Neutrophil (primary cell): ENCODE measurements at regions not wholly inside any gene's neighbourhood (a gene's known extent, or its start where the extent isn't known, plus 50 kb on each side); places are given as distances from the start of the nearest gene placed in this dataset.

Experiments
- H3K27ac ChIP-seq: fragments of 200-600 bp; sonication (generic); 2 replicates; pipeline ENCODE4 v1.5.1; 2016; ENCODE audit warnings: mild to moderate bottlenecking, moderate library complexity
- H3K27me3 ChIP-seq: fragments of 200-600 bp; sonication (generic); 2 replicates; pipeline ENCODE4 v1.6.0; 2016; ENCODE audit warnings: mild to moderate bottlenecking
- H3K36me3 ChIP-seq: fragments of 200-600 bp; sonication (generic); 2 replicates; pipeline ENCODE4 v1.5.1; 2017
- H3K4me1 ChIP-seq, 2 experiments: fragments of 200-600 bp in 1 of 2; sonication (generic) in 1 of 2; 1 replicate in 1 of 2; 2 replicates in 1 of 2; pipeline versions ENCODE4 v1.5.1 to v1.6.1; 2013 to 2016; ENCODE audit warnings: low read depth in 1 of 2, low read length in 1 of 2, mild to moderate bottlenecking in 1 of 2, moderate library complexity in 1 of 2; ENCODE audit not compliant: control insufficient read depth in 1 of 2, insufficient read depth in 1 of 2
- H3K4me3 ChIP-seq, 2 experiments: fragments of 200-600 bp in 1 of 2; sonication (generic) in 1 of 2; 1 replicate in 1 of 2; 2 replicates in 1 of 2; pipeline ENCODE4 v1.5.1; 2013 to 2016; ENCODE audit warnings: low read depth in 1 of 2, low read length in 1 of 2, mild to moderate bottlenecking in 1 of 2, moderate library complexity in 1 of 2
- H3K9me3 ChIP-seq: fragments of 200-600 bp; sonication (generic); 2 replicates; pipeline ENCODE4 v1.5.1; 2016
- TF ChIP-seq, protein P1 (sequence below): fragments of 200-600 bp; sonication (generic); IDR thresholded peaks from 2 replicates; pipeline ENCODE4 v1.5.1; 2016; ENCODE audit warnings: antibody characterized with exemption

DNA sequence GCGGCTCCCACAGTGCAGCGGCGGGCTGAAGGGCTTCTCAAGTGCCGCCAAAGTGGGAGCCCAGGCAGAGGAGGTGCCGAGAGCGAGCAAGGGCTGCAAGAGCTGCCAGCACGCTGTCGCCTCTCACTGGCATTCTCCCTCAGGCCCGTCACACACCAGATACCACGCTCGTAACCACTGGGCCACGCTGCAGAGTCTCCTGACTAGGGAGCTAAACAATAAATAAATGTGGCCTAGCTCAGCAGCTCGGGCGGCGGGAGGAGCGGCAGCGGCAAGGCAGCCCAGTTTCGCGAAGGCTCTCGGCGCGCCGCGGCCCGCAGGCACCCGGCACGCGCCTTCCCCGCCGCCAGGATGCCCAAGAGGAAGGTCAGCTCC lies 55.9 kb upstream of the FAM174B start:
- H3K27me3 ChIP-seq, result peaks cover 34% of the 10 kb centered on the region
- no peak overlapping the region for H3K27ac ChIP-seq
- no peaks in the 10 kb centered on the region for H3K36me3 ChIP-seq
- H3K4me1 ChIP-seq, result peaks cover 6 to 11% of the 10 kb centered on the region in 2 experiments
- TF ChIP-seq, protein P1, sequence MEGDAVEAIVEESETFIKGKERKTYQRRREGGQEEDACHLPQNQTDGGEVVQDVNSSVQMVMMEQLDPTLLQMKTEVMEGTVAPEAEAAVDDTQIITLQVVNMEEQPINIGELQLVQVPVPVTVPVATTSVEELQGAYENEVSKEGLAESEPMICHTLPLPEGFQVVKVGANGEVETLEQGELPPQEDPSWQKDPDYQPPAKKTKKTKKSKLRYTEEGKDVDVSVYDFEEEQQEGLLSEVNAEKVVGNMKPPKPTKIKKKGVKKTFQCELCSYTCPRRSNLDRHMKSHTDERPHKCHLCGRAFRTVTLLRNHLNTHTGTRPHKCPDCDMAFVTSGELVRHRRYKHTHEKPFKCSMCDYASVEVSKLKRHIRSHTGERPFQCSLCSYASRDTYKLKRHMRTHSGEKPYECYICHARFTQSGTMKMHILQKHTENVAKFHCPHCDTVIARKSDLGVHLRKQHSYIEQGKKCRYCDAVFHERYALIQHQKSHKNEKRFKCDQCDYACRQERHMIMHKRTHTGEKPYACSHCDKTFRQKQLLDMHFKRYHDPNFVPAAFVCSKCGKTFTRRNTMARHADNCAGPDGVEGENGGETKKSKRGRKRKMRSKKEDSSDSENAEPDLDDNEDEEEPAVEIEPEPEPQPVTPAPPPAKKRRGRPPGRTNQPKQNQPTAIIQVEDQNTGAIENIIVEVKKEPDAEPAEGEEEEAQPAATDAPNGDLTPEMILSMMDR, result no peak
- no peak overlapping the region for H3K4me3 ChIP-seq
- no peaks in the 10 kb centered on the region for H3K9me3 ChIP-seq

DNA sequence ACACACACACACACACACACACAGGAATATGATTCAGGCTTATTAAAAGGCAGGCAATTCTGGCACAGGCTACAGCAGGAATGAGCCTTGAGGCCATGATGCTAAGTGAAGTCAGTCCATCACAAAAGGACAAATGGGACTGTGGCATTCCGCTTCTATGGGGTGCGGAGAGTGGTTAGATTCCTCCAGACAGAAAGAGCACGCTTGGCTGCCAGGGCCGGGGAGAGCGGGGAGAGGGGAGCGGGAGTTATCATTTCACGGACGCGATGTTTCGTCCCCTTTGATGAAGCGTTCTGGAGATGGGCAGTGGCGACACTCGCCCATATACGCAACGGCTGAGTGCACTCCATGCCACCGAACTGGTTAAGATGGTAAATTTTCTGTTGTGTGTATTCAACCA lies 58.5 kb upstream of the FAM174B start:
- Histone ChIP-seq H3K27me3 (peaks cover 32% of the 10 kb centered on the region), H3K27ac (no peak overlapping the region)
- TF ChIP-seq, protein P1, result no peak

DNA sequence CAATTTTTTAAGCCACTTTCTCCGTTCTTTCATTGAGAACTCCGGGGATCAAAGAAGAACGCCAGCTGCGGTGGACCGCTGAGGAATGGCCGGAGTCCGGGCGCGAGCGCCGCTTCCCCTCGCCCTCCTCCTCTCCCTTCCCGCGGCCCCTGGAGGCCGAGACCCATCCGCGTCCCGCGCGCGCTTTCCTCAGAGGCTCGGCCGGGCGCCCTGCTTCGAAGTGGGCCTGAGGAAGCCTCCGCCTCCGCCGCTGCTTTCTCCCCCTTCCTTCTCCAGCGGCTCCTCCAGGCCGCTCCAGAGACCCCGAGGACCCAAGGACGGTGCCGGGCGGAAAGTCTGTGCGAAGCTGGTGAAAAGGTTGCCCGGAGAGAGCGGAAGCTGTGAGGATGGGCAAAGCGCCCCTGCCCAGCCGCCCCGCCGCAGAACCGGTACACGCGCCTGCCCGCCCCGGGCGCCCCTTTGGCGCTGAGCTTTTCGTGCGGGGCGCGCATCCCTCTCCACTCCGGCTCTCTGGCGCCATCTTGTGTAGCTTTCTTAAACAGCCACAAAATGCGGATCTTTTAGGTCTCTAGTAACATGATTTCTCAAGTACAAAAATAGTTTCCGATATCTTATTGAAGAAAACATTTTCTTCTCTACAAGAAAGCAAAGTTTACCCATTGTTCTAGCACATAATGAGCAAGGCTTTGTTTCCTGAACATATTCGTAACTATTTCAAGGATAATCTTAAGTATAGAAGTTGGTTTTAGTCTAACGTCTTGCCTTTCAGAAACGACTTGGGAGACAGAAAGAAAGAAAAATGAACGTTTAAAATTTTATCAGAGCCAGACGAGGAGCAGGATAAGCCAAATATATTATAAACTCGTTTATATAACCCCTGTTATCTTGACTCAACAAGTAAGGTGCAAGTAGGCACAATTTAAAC lies 59.2 kb upstream of the FAM174B start:
- Histone ChIP-seq H3K9me3 (no peaks in the 10 kb centered on the region), H3K27me3 (peaks cover 27% of the 10 kb centered on the region), H3K27ac (no peak overlapping the region), H3K36me3 (no peaks in the 10 kb centered on the region), H3K4me1 (peaks cover 6 to 11% of the 10 kb centered on the region in 2 experiments), H3K4me3 (peak overlapping the region; percentile 46 to 66)
- TF ChIP-seq, protein P1, result peak; percentile 63

More for the DNA sequence above, 58.5 kb upstream of the FAM174B start:
- H3K4me1 ChIP-seq, result peaks cover 6 to 11% of the 10 kb centered on the region in 2 experiments
- peak overlapping the region; percentile 46 to 66 for H3K4me3 ChIP-seq
- H3K36me3 ChIP-seq, result no peaks in the 10 kb centered on the region
- no peaks in the 10 kb centered on the region for H3K9me3 ChIP-seq

- H3K36me3 ChIP-seq, result no peaks in the 10 kb centered on the region
- TF ChIP-seq, protein P1, result no peak
- no peaks in the 10 kb centered on the region for H3K9me3 ChIP-seq
- no peak overlapping the region for H3K4me3 ChIP-seq
- H3K27me3 ChIP-seq, result peaks cover 27% of the 10 kb centered on the region
- H3K27ac ChIP-seq, result no peak overlapping the region
- H3K4me1 ChIP-seq, result peaks cover 6 to 11% of the 10 kb centered on the region in 2 experiments
Measured at GRCh38 chr15:92715758-92716157, 60.2 kb upstream of the FAM174B start.

- H3K4me3 ChIP-seq, result no peak overlapping the region
- peaks cover 17% of the 10 kb centered on the region for H3K27me3 ChIP-seq
- no peaks in the 10 kb centered on the region for H3K9me3 ChIP-seq
- no peaks in the 10 kb centered on the region for H3K36me3 ChIP-seq
- peaks cover 6 to 10% of the 10 kb centered on the region in 2 experiments for H3K4me1 ChIP-seq
- no peak overlapping the region for H3K27ac ChIP-seq
- TF ChIP-seq, protein P1, result no peak
Measured at GRCh38 chr15:92719021-92719420, 63.4 kb upstream of the FAM174B start.
